ENCODE measurements at regions not wholly inside any gene's neighbourhood (a gene's known extent, or its start where the extent isn't known, plus 50 kb on each side); places are given as distances from the start of the nearest gene placed in this dataset.
"Not testable (repeated sequence)": the region's sequence is repeated elsewhere in the genome, so short reads cannot be mapped to it uniquely, and the experiment has no call there.

DNA sequence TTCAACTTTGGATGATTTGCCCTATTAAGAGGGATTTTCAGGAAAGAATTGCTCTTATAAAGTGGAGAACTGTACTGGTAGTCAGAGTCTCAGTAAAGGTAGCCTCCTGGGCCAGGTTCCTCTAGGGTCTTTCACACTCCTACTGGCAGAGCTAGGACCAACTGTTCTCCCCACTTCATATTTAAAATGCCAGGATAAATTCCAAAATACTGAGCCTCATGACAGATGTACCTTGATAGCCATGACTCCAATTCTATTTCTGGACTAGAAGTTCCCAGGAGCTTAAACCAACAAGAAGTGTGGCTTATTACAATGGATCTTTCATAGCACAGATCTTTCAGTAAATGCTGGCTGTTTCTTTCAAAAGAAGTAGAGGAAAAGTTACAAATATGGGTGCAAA, 126.5 kb downstream of the C12orf75 start:
- no peak for DNase-seq (ENCODE audit: low read depth)

DNA sequence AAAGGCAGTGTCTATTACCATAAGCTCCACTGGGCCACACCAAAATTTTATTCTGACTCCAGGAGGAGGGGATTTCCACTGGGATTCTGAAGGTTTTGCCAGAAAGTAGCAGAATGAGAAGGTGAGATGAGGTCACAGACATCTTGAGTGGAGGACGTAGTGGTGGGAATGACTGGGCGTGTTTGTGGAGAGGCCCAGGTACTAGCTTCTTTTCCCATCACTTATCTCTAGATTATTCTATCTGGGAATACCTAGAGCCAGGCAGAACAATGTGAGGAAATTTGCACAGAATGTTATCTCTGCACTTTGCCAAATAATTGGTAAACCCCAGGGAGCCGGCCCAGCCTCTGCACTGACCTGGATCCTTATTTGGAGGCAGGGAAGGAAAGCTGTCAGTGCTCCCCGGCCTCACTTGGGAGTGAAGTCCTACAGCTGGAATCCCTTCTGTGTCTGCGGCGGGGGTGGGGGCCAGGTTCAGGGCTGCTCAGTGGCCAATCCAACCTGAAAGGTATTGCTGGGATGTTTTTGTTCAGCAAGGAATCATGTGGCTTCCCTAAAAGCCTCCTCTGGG, 129.4 kb downstream of the C12orf75 start:
- DNase-seq (ENCODE audit: low read depth) = no peak

DNA sequence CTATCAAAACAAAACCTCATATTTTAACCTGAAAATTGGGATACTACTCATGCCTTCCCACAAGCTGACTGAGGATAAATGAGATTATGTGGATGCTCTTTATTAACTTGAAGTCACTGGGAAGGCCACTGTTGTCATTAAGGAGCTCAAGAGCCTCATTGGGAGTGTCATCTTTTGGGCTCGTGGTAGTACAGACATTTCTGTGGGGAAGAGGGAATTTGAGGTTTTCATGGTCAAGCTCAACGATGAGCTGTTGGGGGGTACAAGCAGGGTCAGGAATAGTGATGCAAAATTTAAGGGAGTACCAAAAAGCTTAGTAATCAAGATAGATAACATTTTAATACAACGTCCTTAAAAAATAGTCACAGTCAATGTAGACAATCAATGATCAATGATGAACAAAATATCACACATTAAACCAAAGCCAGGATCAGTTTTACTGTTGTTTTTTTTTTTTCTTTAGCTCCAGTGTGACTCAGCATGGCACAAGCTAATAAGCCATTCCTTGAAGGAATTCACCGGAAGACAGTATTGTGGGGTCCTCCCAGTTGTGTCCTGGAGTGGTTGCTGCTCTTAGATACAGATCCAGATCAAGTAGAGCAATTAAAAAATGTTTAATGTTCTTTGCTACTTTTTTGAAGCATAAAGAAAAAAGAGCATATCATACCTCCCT, 130.9 kb downstream of the C12orf75 start:
- peak; percentile 47 for DNase-seq (ENCODE audit: low read depth)

DNA sequence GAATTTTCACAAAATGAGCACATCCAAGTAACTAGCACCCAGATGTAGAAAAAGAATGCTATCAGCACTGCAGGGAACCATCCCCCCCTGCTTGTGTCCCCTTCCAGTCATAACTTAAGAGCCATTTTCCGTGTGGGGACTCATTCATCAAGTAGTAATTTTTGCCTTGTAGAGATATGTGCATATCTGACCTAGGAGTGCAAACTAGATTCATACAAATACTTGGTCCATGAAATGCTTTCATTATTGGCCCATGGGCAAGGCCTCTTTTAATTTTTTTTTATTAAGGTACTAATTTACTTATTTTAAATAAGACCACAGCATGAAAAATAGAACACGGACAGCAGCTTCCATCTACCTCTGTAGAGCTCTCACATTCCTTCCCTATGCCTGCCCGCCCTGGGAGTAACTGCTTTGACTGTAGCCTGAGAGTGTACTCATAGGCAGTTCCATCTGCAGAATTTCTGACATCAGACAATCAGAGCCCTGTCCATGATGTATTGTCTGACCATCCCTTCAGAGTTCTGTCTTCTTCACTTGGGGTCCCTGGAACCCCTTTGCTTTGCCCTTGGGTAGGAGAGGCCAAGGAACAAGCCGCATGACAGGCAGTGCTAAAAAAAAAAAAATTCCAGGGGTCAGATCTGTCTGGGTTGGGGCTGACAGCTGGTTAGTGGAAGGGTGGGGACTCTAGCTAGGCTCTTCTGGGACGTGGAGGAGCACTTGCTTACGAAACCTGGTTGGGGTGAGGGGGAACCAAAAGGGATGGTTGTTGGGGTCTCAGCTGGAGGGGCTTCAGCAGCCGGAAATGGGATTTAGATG, 131.7 kb downstream of the C12orf75 start:
- no peak for DNase-seq (ENCODE audit: low read depth)

DNA sequence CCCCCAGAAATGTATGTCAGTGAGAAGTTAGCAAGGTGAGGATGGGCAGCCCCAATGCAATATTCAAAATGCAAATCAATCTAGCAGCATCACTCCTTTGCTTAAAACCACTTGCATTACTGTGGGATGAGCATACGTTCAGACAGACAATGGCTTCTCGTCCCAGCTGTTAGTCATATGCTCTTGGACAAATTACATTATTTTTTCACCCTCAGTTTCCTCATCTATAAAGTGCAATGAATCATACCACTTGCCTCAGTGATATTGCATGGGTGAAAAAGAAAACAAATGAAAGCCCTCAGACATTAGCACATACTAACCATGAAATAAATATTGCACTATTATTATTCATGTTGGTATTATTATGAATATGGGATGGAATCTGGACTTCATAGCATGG, 132.3 kb downstream of the C12orf75 start:
- DNase-seq (ENCODE audit: low read depth) = peak; percentile 39

DNA sequence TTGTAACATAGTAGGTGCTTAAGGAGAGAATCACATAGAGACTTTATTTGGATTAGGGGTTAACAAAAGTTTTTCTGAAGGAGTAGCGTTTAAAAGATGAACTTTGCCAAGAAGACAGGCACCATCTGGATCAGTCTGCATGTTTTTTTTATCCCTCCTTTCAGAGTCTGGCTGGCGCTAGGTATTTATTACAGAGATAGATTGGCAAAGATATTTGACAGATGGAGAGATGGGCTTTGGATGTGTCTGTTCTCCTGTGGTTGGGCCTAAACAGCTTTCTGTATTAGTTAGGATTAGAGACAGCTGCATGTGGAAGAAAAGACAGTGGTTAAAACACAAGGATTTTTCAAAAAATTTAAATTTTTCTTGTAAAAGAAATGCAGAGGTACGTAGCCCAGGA, 133.9 kb downstream of the C12orf75 start:
- no peak for DNase-seq (ENCODE audit: low read depth)

DNA sequence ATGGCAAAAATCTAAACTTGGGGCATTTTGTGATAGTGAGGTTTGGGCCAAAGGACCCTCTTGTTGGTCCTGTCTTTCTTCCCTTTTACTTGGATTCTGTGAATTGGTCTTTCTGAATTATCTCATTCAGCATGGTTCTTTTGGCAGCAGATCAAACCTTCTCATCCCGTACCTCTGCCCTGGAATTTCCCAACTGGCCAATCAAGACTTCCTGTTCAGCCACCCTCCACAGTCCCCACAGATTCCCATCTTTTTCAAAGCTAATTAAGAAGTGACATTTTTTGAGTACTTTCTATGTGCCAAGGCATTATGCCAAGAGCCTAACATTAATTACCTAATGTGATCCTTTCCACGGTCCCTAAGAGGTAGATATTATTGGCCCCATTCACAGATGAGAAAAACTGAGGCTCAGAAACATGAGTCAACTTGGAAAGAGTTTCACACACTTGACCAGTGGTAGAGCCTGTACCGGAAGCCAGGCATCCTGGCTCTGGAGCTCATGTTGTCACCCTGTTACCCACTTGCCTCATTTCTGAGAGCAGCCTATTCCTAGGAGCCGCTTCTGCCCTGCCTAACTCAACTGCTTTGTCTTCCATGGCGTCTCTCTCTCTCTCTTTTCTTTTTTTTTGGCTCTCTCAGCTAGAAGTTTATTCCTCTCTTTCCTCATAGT, 135.9 kb downstream of the C12orf75 start:
- DNase-seq (ENCODE audit: low read depth) = no peak

DNA sequence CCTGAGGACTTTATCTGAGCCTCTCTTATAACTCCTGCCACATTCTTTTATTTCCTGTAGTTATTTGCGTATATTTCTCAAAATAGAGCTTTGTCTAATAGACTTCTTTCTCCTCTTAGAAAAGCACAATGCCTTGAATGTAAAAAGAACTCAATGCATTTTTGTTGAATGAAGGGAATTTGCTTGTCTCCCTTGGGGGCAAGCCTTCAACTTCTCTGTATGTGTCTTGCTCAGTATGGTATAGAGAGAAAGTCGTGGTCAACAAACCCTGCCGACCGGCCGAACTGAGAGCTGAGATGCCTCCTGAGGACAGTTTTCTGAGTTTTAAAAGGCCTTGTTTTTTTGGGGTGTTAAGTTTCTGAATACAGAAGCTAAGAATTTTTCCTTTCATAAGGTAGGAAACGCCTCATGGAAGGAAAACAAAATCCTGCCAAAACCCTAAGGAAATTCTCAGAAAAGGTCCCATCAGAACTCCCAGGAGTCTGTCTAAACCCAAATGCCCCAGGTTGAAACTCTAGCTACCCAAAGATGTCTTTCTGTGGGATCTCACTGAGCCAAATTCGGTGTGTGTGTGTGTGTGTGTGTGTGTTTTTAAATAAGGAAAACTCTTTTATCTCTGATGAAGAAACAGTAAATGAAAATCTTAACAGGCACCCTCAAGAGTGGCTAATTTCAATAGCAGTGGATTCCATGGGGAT, 136.6 kb downstream of the C12orf75 start:
- DNase-seq (ENCODE audit: low read depth) = no peak

DNA sequence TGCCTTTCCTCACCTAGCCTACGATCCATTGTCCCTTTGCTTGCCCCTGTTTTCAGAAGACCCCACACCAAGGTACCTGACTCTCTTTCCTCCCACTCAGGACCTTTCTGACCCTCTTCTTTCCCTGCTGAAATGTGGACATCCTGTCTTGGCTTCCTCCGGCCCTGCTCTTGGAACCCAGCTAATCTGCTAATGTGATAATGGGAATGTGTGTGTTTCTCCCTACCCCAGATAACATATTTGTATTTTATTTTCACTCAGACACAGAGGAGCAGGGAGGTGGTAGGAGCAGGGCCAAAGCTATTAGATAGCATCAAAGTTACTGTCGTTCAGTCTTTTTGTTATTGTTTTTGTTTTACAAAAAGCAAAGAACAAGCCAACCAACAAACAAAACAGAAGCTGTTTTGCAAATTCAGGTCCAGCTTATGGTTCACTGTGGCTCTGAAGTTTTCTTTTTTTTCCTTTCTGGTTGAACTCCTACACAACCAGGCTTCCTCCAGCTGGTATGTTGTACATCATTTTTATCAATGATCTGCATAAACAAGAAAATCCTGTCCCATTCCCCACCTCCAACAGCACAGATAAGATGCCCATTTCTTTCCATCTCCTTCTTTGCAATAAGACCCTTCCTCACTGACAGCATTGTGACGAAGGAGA, 137.3 kb downstream of the C12orf75 start:
- no peak for DNase-seq (ENCODE audit: low read depth)

DNA sequence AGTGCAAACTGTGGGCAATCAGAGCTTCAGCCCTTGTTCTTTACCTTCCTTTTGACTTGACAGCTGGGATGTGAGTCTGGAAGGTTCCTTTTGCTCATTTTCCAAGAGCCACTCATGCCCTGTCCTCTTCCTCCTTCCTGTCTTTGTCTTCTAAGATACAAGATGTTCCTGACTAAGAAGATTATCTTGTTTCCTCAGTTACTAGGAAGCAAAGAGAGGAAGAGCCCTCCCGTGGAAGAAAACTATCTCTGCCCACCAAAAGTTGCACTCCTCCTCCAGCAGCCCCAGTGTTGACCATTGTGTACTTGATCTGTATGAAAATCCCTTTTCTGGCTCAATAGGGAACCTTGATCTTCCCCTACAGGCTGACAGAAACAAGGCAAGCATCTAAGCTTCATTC, 138.0 kb downstream of the C12orf75 start:
- DNase-seq (ENCODE audit: low read depth) = no peak

DNA sequence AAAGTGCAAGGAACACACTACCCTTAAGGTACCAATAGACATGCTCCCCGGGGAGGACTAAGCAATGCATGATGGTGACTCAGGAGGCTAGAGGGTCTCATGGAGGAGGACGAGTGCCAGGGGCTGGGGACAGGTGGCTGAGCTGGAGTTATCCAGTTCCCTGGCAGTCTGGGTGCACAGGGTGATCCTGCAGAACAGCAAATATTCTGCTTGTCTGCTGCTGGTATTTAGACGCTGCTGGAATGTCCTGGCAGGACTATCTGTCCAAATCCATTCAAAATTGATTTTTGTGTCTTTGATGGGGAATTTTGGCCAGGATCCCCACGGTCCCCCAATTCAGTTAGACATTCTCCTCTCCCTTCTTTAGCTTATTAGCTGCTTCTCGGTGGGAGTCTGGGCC, 138.7 kb downstream of the C12orf75 start:
- DNase-seq (ENCODE audit: low read depth) = no peak

DNA sequence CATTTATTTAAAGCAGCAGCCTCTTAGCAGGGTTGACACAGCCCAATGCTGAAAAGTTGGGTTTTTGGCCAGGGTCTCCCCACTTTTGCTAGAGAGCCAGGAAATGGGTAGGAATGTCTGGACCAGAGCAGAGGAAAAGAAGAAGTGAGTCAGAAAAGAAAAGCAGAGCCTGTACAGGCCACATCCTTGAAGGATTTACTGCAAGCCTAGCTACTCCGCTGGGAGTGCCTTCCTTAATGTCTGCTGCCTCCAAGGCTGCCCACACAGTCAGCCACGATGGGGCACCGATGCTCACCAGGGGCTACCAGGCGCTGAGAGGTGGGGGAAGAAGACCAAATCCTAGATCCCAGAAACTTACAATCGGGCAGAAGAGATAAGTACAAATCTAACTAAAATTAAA, 139.2 kb downstream of the C12orf75 start:
- no peak for DNase-seq (ENCODE audit: low read depth)

DNA sequence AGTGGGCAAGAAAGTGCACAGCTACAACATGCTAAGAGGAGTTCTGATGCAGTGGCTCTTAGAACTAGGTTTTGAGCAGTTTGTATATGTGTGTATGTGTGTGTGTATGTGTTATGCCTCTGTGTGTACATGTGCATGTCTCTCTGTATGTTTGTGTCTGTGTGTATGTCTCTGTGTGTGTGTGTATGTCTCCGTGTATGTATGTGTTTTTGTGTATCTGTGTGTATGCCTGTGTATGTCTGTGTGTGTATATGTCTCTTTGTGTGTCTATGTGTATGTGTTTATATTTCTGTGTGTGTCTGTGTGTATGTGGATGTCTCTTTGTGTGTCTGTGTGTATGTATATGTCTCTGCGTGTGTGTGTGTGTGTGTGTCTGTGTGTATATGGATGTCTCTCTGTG, 139.6 kb downstream of the C12orf75 start:
- DNase-seq (ENCODE audit: low read depth) = no peak

DNA sequence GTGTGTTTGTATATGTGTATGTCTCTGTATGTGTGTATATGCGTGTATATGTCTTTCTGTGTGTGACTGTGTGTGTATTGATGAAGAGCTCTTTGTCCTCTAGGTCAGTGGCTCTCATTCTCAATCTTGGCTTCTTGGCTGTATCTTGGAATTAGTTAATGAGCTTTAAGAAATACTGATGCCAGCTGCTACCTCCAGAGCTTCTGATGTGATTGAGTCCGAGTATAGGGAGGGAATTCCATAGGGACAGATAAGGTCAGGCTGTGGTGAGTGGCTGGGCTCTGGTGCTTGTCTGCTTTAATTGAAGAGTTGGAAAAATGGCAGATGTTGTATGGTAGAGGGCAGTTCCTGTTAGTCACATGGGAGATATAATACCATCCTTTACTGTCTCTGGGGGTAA, 140.1 kb downstream of the C12orf75 start:
- DNase-seq (ENCODE audit: low read depth) = no peak

DNA sequence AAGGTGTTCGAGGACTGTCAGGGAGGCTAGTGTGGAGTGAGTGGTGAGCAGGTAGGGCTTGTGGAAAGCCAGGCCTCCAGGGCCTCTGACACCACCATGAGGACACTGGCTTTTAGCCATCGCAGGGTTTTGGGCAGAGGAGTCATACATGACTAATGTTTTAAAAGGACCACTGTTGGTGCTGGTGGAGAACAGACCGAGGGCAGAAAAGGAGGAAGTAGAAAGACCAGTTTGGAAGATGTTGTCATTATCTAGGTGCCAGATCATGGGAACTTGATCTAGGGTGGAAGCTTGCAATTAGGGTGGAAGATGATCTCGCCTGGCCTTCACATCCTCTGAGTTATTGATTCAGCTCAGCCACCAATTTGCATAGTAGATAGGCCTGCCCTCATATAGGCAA, 144.2 kb downstream of the C12orf75 start:
- peak; percentile 79 for DNase-seq (ENCODE audit: low read depth)

DNA sequence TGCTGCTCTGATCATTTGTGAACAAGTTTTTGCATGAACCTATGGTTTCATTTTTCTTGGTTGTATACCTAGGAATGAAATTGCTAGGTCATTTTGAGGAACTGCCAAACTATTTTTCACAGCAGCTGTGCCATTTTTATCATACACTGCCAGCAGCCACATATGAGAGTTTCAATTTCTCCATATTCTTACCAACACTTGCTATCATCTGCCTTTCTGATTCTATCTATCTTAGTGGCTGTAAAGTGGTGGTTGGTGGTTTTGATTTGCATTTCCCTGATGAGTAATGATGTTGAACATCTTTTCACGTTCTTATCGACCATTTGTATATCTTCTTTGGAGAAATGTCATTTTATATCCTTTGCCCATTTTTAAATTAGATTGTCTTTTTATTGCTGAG, 146.1 kb downstream of the C12orf75 start:
- peak; percentile 52 for DNase-seq (ENCODE audit: low read depth)

DNA sequence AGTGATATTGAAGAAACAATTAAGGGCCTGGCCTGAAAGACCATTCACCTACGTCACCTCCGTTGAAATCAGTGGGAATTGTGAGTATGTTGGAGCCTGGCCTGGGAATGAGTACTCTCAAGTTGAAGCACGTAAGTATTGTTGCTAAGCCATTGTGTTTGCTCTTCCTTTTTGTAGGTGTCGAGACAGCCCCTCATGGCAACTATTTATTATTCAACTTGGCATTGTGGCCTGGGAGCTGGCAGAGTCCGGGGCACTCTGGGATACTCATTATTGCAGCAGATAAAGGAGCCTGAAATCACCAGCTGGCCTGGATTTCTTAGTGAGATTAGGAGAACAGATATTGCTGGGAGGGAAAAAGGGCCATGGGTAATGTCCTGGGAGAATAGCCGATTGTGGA, 147.4 kb downstream of the C12orf75 start:
- no peak for DNase-seq (ENCODE audit: low read depth)

DNA sequence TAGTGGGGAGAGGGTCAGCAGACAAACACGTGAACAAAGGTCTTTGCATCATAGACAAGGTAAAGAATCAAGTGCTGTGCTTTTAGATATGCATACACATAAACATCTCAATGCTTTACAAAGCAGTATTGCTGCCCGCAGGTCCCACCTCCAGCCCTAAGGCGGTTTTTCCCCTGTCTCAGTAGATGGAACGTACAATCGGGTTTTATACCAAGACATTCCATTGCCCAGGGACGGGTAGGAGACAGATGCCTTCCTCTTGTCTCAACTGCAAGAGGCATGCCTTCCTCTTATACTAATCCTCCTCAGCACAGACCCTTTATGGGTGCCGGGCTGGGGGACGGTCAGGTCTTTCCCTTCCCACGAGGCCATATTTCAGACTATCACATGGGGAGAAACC, 148.3 kb downstream of the C12orf75 start:
- not testable (repeated sequence) for DNase-seq (ENCODE audit: low read depth)

DNA sequence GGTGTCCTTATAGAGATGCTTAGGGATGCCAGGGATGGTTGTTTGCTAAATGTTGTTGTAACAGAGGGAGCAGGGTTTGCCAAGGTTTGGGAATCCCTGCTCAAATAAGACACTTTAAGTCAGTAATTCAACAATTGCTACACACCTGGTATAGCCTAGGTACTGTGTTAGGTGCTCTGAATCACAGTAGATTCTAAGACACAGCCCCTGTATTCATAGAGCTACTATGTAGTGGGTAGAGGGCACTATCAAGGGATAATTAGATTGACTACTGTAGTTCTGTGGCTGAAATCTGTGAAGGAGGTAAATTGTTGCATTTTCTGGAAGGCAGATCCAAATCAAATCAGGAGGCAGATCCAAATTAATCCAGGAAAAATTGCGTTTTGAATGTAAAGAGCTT, 149.2 kb downstream of the C12orf75 start:
- no peak for DNase-seq (ENCODE audit: low read depth)

DNA sequence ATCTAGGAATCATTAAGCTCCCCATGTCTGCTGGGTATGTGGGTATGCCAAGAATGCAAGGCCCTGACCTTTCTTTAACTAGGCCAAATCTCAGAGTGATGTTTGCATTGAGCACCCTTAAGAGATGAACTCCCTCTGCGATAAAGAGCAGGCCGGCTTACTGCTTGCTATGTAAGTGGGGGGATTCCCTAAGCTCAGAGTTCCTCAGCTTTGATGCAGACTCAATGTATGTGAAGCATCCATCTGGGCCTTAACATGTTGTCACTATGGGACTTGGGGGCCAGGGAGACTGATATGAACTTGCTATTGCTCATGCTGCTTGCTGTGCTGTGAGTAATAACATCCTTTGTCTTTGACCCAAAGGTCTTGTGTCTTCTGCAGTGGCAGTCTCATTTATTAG, 149.7 kb downstream of the C12orf75 start:
- DNase-seq (ENCODE audit: low read depth) = no peak
